GM23338 (cell line): ENCODE measurements at regions not wholly inside any gene's neighbourhood (a gene's known extent, or its start where the extent isn't known, plus 50 kb on each side); places are given as distances from the start of the nearest gene placed in this dataset.

Source experiments
- ATAC-seq: fragments of 200-7000 bp; cut with Tn5 transposase; 3 replicates; pipeline ENCODE4 v1.9.1; 2020
- DNase-seq: peaks from one replicate; pipeline ENCODE4 v3.0.0-alpha.2; 2015; ENCODE audit warnings: low spot score
- H2AFZ ChIP-seq: fragments of 200-600 bp; sonication (generic); 2 replicates; pipeline ENCODE4 v1.8.0; 2016; ENCODE audit warnings: antibody characterized with exemption, mild to moderate bottlenecking, moderate library complexity
- H3F3A ChIP-seq: fragments of 200-600 bp; sonication (generic); replicated peaks from 2 replicates; pipeline ENCODE4 v1.8.0; 2017; ENCODE audit warnings: antibody characterized with exemption, mixed run types, low read depth
- H3K27ac ChIP-seq: fragments of 200-600 bp; sonication (generic); 2 replicates; pipeline ENCODE4 v1.6.1; 2016; ENCODE audit warnings: low read depth
- H3K27me3 ChIP-seq: fragments of 200-600 bp; sonication (generic); 2 replicates; pipeline ENCODE4 v1.8.0; 2016; ENCODE audit warnings: mild to moderate bottlenecking, mixed run types, moderate library complexity; ENCODE audit not compliant: insufficient read depth
- H3K36me3 ChIP-seq: fragments of 200-600 bp; sonication (generic); 2 replicates; pipeline ENCODE4 v1.8.0; 2016; ENCODE audit warnings: mild to moderate bottlenecking; ENCODE audit not compliant: insufficient read depth
- H3K4me1 ChIP-seq: fragments of 200-600 bp; sonication (generic); 2 replicates; pipeline ENCODE4 v1.8.0; 2016; ENCODE audit warnings: mild to moderate bottlenecking, moderate library complexity; ENCODE audit not compliant: insufficient read depth
- H3K4me2 ChIP-seq: fragments of 200-600 bp; sonication (generic); 2 replicates; pipeline ENCODE4 v1.7.1; 2017; ENCODE audit warnings: mixed run types
- H3K4me3 ChIP-seq: fragments of 200-600 bp; sonication (generic); 2 replicates; pipeline ENCODE4 v1.6.1; 2016; ENCODE audit warnings: mixed run types
- H3K79me2 ChIP-seq: fragments of 200-600 bp; sonication (generic); replicated peaks from 2 replicates; pipeline ENCODE4 v1.8.0; 2017; ENCODE audit warnings: mild to moderate bottlenecking; ENCODE audit not compliant: insufficient read depth
- H3K9me2 ChIP-seq: fragments of 200-600 bp; sonication (generic); 2 replicates; pipeline ENCODE4 v1.8.0; 2017; ENCODE audit not compliant: insufficient read depth
- H4K20me1 ChIP-seq: fragments of 200-600 bp; sonication (generic); replicated peaks from 2 replicates; pipeline ENCODE4 v1.8.0; 2017; ENCODE audit warnings: mild to moderate bottlenecking; ENCODE audit not compliant: insufficient read depth
- H3K27ac Mint-ChIP-seq: 2 replicates; pipeline ENCODE4 v1.8.0; 2020; ENCODE audit warnings: inconsistent platforms, mild to moderate bottlenecking, moderate library complexity, mixed read lengths
- H3K27me3 Mint-ChIP-seq: 3 replicates; pipeline ENCODE4 v1.8.0; 2022; ENCODE audit warnings: low read depth, mild to moderate bottlenecking, moderate library complexity, mixed read lengths, inconsistent platforms; ENCODE audit not compliant: insufficient read depth, poor library complexity
- H3K36me3 Mint-ChIP-seq: 3 replicates; pipeline ENCODE4 v1.8.0; 2021; ENCODE audit warnings: low read depth, mild to moderate bottlenecking, inconsistent platforms, moderate library complexity, mixed read lengths
- H3K4me1 Mint-ChIP-seq: 3 replicates; pipeline ENCODE4 v1.8.0; 2020; ENCODE audit warnings: mild to moderate bottlenecking, inconsistent platforms, mixed read lengths
- H3K4me3 Mint-ChIP-seq: 3 replicates; pipeline ENCODE4 v1.8.0; 2021; ENCODE audit warnings: moderate library complexity, mild to moderate bottlenecking, inconsistent platforms, mixed read lengths
- H3K9me3 Mint-ChIP-seq: 3 replicates; pipeline ENCODE4 v1.8.0; 2020; ENCODE audit warnings: moderate library complexity, mild to moderate bottlenecking, inconsistent platforms, mixed read lengths
- CREB1 ChIP-seq: fragments of 250-450 bp; sonication (Bioruptor Pico); IDR thresholded peaks from 2 replicates; pipeline ENCODE4 v1.5.0; 2020; ENCODE audit warnings: low read depth, mild to moderate bottlenecking, moderate library complexity
- CTCF ChIP-seq, 2 experiments: fragments of 200-600 bp in 1 of 2; sonication (generic) in 1 of 2; conservative IDR thresholded peaks; 2 replicates each; pipeline versions ENCODE4 v1.5.1 to v1.6.1; 2016 to 2017; ENCODE audit warnings: antibody characterized with exemption in 2 of 2, low read depth in 2 of 2, mild to moderate bottlenecking in 2 of 2, moderate library complexity in 1 of 2
- ETS1 ChIP-seq: IDR thresholded peaks from 2 replicates; pipeline ENCODE4 v1.6.1; 2016; ENCODE audit warnings: antibody characterized with exemption
- EZH2 ChIP-seq: fragments of 200-600 bp; sonication (generic); IDR thresholded peaks from one replicate; pipeline ENCODE4 v1.8.0; 2017; ENCODE audit warnings: antibody characterized with exemption, mild to moderate bottlenecking, low read depth; ENCODE audit not compliant: unreplicated experiment
- EZH2phosphoT487 ChIP-seq: fragments of 200-600 bp; sonication (generic); IDR thresholded peaks from one replicate; pipeline ENCODE4 v1.8.1; 2018; ENCODE audit warnings: antibody characterized with exemption; ENCODE audit not compliant: unreplicated experiment
- JUNB ChIP-seq: IDR thresholded peaks from one replicate; pipeline ENCODE4 v1.6.1; 2016; ENCODE audit warnings: antibody characterized with exemption; ENCODE audit not compliant: unreplicated experiment
- NANOG ChIP-seq: IDR thresholded peaks from 2 replicates; pipeline ENCODE4 v1.6.1; 2016; ENCODE audit warnings: antibody characterized with exemption, borderline replicate concordance
- POLR2AphosphoS5 ChIP-seq: IDR thresholded peaks from 2 replicates; pipeline ENCODE4 v1.6.1; 2016; ENCODE audit warnings: antibody characterized with exemption, low read depth
- REST ChIP-seq: IDR thresholded peaks from one replicate; pipeline ENCODE4 v1.6.1; 2018; ENCODE audit warnings: antibody characterized with exemption; ENCODE audit not compliant: unreplicated experiment
- STAT1 ChIP-seq: IDR thresholded peaks from one replicate; pipeline ENCODE4 v1.6.1; 2016; ENCODE audit warnings: antibody characterized with exemption; ENCODE audit not compliant: unreplicated experiment
- ZNF114 ChIP-seq: fragments of 250-450 bp; sonication (Bioruptor Pico); IDR thresholded peaks from 2 replicates; pipeline ENCODE4 v1.5.0; 2020; ENCODE audit warnings: mild to moderate bottlenecking, moderate library complexity
- ZNF331 ChIP-seq: fragments of 250-450 bp; sonication (Bioruptor Pico); IDR thresholded peaks from 2 replicates; pipeline ENCODE4 v1.5.0; 2020; ENCODE audit warnings: low read depth, mild to moderate bottlenecking, moderate library complexity

- TF ChIP-seq CTCF (conservative IDR thresholded peaks at IDR 0.05; ENCODE audit: low read depth in 2 of 2) (no peak), CREB1 (CRISPR knock-in tag) (no peak), EZH2 (no peak), ETS1 (no peak)
These were observed 109.1 kb downstream of the CYP26A1 start (continued) for GRCh38 chr10:93182790-93183189.

GRCh38 chr10:93186653-93187052 lies 113.0 kb downstream of the CYP26A1 start:
- Histone ChIP-seq H3K9me2 (0 out of 2 replicates have a peak, but pooled peaks cover 2% of the 10 kb centered on the region), H4K20me1 (no peaks in the 10 kb centered on the region), H3K36me3 (no peaks in the 10 kb centered on the region), H3K27me3 (no peaks in the 10 kb centered on the region), H3K4me2 (no peak overlapping the region), H3K27ac (no peak overlapping the region), H3F3A (no peaks in the 10 kb centered on the region), H3K79me2 (no peaks in the 10 kb centered on the region), H3K4me3 (no peak overlapping the region), H3K4me1 (peaks cover 11% of the 10 kb centered on the region), H2AFZ (peak overlapping the region; percentile 79)
- no peak for ATAC-seq
- H3K4me3 Mint-ChIP-seq, result no peak overlapping the region
- no peaks in the 10 kb centered on the region for H3K36me3 Mint-ChIP-seq
- TF ChIP-seq EZH2phosphoT487 (no peak), NANOG (no peak), CREB1 (CRISPR knock-in tag) (no peak), CTCF (conservative IDR thresholded peaks at IDR 0.05; ENCODE audit: low read depth in 2 of 2) (no peak), ZNF114 (CRISPR knock-in tag) (no peak), EZH2 (no peak), REST (no peak), ZNF331 (no peak), POLR2AphosphoS5 (no peak), ETS1 (no peak), JUNB (no peak), STAT1 (no peak)
- no peak overlapping the region for H3K27ac Mint-ChIP-seq
- no peak for DNase-seq
- peaks cover 5% of the 10 kb centered on the region for H3K27me3 Mint-ChIP-seq
- H3K4me1 Mint-ChIP-seq, result peaks cover 10% of the 10 kb centered on the region
- H3K9me3 Mint-ChIP-seq, result no peaks in the 10 kb centered on the region
